H9 (cell line): ENCODE measurements at regions not wholly inside any gene's neighbourhood (a gene's known extent, or its start where the extent isn't known, plus 50 kb on each side); places are given as distances from the start of the nearest gene placed in this dataset.

ENCODE experiments used
- DNase-seq: peaks from one replicate; pipeline ENCODE4 v3.0.0-alpha.2; 2017
- H2AFZ ChIP-seq: one replicate; pipeline ENCODE4 v1.6.1; 2013; ENCODE audit warnings: mild to moderate bottlenecking, low read length, control low read depth, moderate library complexity
- H2AK5ac ChIP-seq: 2 replicates; pipeline ENCODE4 v1.6.1; 2013; ENCODE audit warnings: low read length, control low read depth, mixed read lengths; ENCODE audit not compliant: insufficient read length
- H2BK120ac ChIP-seq: one replicate; pipeline ENCODE4 v1.6.1; 2013; ENCODE audit warnings: low read depth, mild to moderate bottlenecking, low read length, control low read depth, inconsistent platforms; ENCODE audit not compliant: poor library complexity, severe bottlenecking
- H2BK12ac ChIP-seq: 2 replicates; pipeline ENCODE4 v1.6.1; 2013; ENCODE audit warnings: low read length, control low read depth, mixed read lengths, low read depth; ENCODE audit not compliant: insufficient read length
- H2BK15ac ChIP-seq: 2 replicates; pipeline ENCODE4 v1.6.1; 2013; ENCODE audit warnings: low read depth, low read length, control low read depth
- H2BK20ac ChIP-seq: one replicate; pipeline ENCODE4 v1.6.1; 2013; ENCODE audit warnings: low read depth, mild to moderate bottlenecking, low read length, control low read depth, inconsistent platforms; ENCODE audit not compliant: poor library complexity, severe bottlenecking
- H2BK5ac ChIP-seq: 2 replicates; pipeline ENCODE4 v1.6.1; 2013; ENCODE audit warnings: low read length, control low read depth, mixed read lengths; ENCODE audit not compliant: insufficient read length
- H3K14ac ChIP-seq: 2 replicates; pipeline ENCODE4 v1.6.1; 2013; ENCODE audit warnings: low read length, control low read depth; ENCODE audit not compliant: insufficient read depth
- H3K18ac ChIP-seq: 2 replicates; pipeline ENCODE4 v1.6.1; 2013; ENCODE audit warnings: low read depth, mild to moderate bottlenecking, mixed read lengths, low read length, control low read depth; ENCODE audit not compliant: insufficient read length
- H3K23ac ChIP-seq: 2 replicates; pipeline ENCODE4 v1.6.1; 2013; ENCODE audit warnings: low read length, control low read depth, mixed read lengths, low read depth; ENCODE audit not compliant: insufficient read length
- H3K23me2 ChIP-seq: 2 replicates; pipeline ENCODE4 v1.6.1; 2013; ENCODE audit warnings: low read depth, mild to moderate bottlenecking, mixed read lengths, low read length, control low read depth; ENCODE audit not compliant: insufficient read length, poor library complexity, severe bottlenecking
- H3K27ac ChIP-seq: 2 replicates; pipeline ENCODE4 v1.5.1; 2013; ENCODE audit warnings: low read length, control low read depth, mixed read lengths, low read depth; ENCODE audit not compliant: insufficient read length
- H3K27me3 ChIP-seq: 2 replicates; pipeline ENCODE4 v1.6.1; 2013; ENCODE audit warnings: low read length, control low read depth, inconsistent platforms; ENCODE audit not compliant: insufficient read depth
- H3K4ac ChIP-seq: 2 replicates; pipeline ENCODE4 v1.6.1; 2013; ENCODE audit warnings: low read depth, mild to moderate bottlenecking, control low read depth, inconsistent platforms, low read length, moderate library complexity
- H3K4me1 ChIP-seq: 2 replicates; pipeline ENCODE4 v1.6.1; 2013; ENCODE audit warnings: low read length, control low read depth, inconsistent platforms; ENCODE audit not compliant: insufficient read depth
- H3K4me2 ChIP-seq: 2 replicates; pipeline ENCODE4 v1.6.1; 2013; ENCODE audit warnings: low read length, control low read depth, mixed read lengths; ENCODE audit not compliant: insufficient read length, insufficient read depth
- H3K56ac ChIP-seq: 2 replicates; pipeline ENCODE4 v1.6.1; 2013; ENCODE audit warnings: low read depth, mild to moderate bottlenecking, mixed read lengths, low read length, control low read depth; ENCODE audit not compliant: insufficient read length
- H3K79me1 ChIP-seq: 2 replicates; pipeline ENCODE4 v1.6.1; 2013; ENCODE audit warnings: low read depth, mild to moderate bottlenecking, moderate library complexity, low read length, control low read depth, inconsistent platforms; ENCODE audit not compliant: insufficient read depth, poor library complexity, severe bottlenecking
- H3K79me2 ChIP-seq: 2 replicates; pipeline ENCODE4 v1.6.1; 2013; ENCODE audit warnings: low read length, control low read depth, inconsistent platforms; ENCODE audit not compliant: insufficient read depth
- H3K9ac ChIP-seq: 2 replicates; pipeline ENCODE4 v1.6.1; 2013; ENCODE audit warnings: low read length, control low read depth, mixed read lengths; ENCODE audit not compliant: insufficient read length; ENCODE audit errors: extremely low read depth
- H3K9me3 ChIP-seq: one replicate; pipeline ENCODE4 v1.6.1; 2013; ENCODE audit warnings: low read depth, low read length, inconsistent platforms; ENCODE audit not compliant: control insufficient read depth
- H3T11ph ChIP-seq: one replicate; pipeline ENCODE4 v1.6.1; 2013; ENCODE audit warnings: mild to moderate bottlenecking, low read length, control low read depth, inconsistent platforms
- H4K20me1 ChIP-seq: one replicate; pipeline ENCODE4 v1.6.1; 2013; ENCODE audit not compliant: control insufficient read depth, insufficient read length, insufficient read depth
- H4K5ac ChIP-seq: 2 replicates; pipeline ENCODE4 v1.6.1; 2013; ENCODE audit warnings: low read depth, mild to moderate bottlenecking, mixed read lengths, low read length, control low read depth; ENCODE audit not compliant: insufficient read length
- H4K8ac ChIP-seq: replicated peaks from 2 replicates; pipeline ENCODE4 v1.6.1; 2013; ENCODE audit warnings: low read length, control low read depth, mixed read lengths, low read depth; ENCODE audit not compliant: insufficient read length
- H4K91ac ChIP-seq: 2 replicates; pipeline ENCODE4 v1.6.1; 2013; ENCODE audit warnings: low read depth, mild to moderate bottlenecking, moderate library complexity, mixed read lengths, low read length, control low read depth; ENCODE audit not compliant: insufficient read length
- H3K27ac Mint-ChIP-seq, 3 experiments: 2 replicates in 2 of 3; 3 replicates in 1 of 3; pipeline ENCODE4 v1.8.0; 2020 to 2021; ENCODE audit warnings: mixed read lengths in 3 of 3, mild to moderate bottlenecking in 1 of 3, moderate library complexity in 1 of 3
- H3K27me3 Mint-ChIP-seq: 2 replicates; pipeline ENCODE4 v1.8.0; 2021; ENCODE audit warnings: low read depth, mild to moderate bottlenecking, moderate library complexity, mixed read lengths
- H3K36me3 Mint-ChIP-seq, 3 experiments: 2 replicates in 2 of 3; 3 replicates in 1 of 3; pipeline ENCODE4 v1.8.0; 2020 to 2021; ENCODE audit warnings: low read depth in 3 of 3, mixed read lengths in 3 of 3; ENCODE audit not compliant: insufficient read depth in 1 of 3
- H3K4me1 Mint-ChIP-seq, 2 experiments: 2 replicates each; pipeline ENCODE4 v1.8.0; 2020; ENCODE audit warnings: mixed read lengths in 2 of 2
- H3K4me3 Mint-ChIP-seq, 2 experiments: 2 replicates in 1 of 2; 3 replicates in 1 of 2; pipeline ENCODE4 v1.8.0; 2020 to 2021; ENCODE audit warnings: mild to moderate bottlenecking in 2 of 2, mixed read lengths in 2 of 2, moderate library complexity in 1 of 2
- H3K9me3 Mint-ChIP-seq, 2 experiments: 2 replicates in 1 of 2; 3 replicates in 1 of 2; pipeline ENCODE4 v1.8.0; 2020; ENCODE audit warnings: mild to moderate bottlenecking in 2 of 2, mixed read lengths in 2 of 2, moderate library complexity in 1 of 2
- CTCF ChIP-seq: fragments of 200-600 bp; sonication (generic); conservative IDR thresholded peaks from 3 replicates; pipeline ENCODE4 v1.8.0; 2021; ENCODE audit warnings: antibody characterized with exemption, mild to moderate bottlenecking
- WGBS: extraction: QIAGEN DNeasy Blood & Tissue Kit; methylation state at CpG from one replicate; pipeline ENCODE4 v1.1.7; 2013; ENCODE audit warnings: missing lambda C conversion rate, low lambda C conversion rate, mixed read lengths; ENCODE audit not compliant: insufficient read length; ENCODE audit errors: extremely low coverage; 5-methylcytosine and 5-hydroxymethylcytosine counted together

DNA sequence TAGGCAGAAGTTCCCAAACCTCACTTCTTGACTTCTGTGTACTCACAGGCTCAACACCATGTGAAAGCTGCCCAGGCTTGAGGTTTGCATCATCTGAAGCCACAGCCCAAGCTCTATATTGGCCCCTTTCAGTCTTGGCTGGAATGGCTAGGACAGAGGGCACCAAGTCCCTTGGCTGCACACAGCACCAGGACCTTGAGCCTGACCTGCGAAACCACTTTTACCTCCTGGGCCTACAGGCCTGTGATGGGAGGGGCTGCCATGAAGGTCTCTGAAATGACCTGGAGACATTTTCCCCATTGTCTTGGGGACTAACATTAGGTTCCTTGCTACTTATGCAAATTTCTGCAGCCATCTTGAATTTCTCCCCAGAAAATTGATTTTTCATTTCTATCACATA, 288.3 kb upstream of the ZC3H12C start:
- no peak overlapping the region for H2BK20ac ChIP-seq
- no peak overlapping the region for H3T11ph ChIP-seq
- no peak overlapping the region for H2AK5ac ChIP-seq
- no peak overlapping the region for H2BK15ac ChIP-seq
- no peak overlapping the region for H3K23ac ChIP-seq
- no peaks in the 10 kb centered on the region for H3K4me1 Mint-ChIP-seq
- no peak overlapping the region for H4K91ac ChIP-seq
- no peak overlapping the region for H2BK12ac ChIP-seq
- no peak for DNase-seq
- no peak overlapping the region for H2AFZ ChIP-seq
- peaks cover 0 to 2% (median 0%) of the 10 kb centered on the region in 3 experiments; a peak in 1 of 7 replicates for H3K36me3 Mint-ChIP-seq
- H3K79me2 ChIP-seq: no peaks in the 10 kb centered on the region
- H2BK120ac ChIP-seq: no peak overlapping the region
- H3K9me3 ChIP-seq: no peaks in the 10 kb centered on the region
- H3K23me2 ChIP-seq: no peaks in the 10 kb centered on the region
- H2BK5ac ChIP-seq: no peak overlapping the region
- no peaks in the 10 kb centered on the region for H3K79me1 ChIP-seq
- H3K27ac ChIP-seq: no peak overlapping the region
- no peak overlapping the region for H4K8ac ChIP-seq
- H3K27me3 ChIP-seq: no peaks in the 10 kb centered on the region
- no peak overlapping the region for H3K56ac ChIP-seq
- H3K4ac ChIP-seq: no peak overlapping the region
- no peak overlapping the region for H3K4me3 Mint-ChIP-seq
- no peak overlapping the region for H3K14ac ChIP-seq
- H3K27ac Mint-ChIP-seq: no peak overlapping the region
- no peak overlapping the region for H3K4me2 ChIP-seq
- H3K27me3 Mint-ChIP-seq: no peaks in the 10 kb centered on the region
- H3K18ac ChIP-seq: no peak overlapping the region
- H4K20me1 ChIP-seq: no peaks in the 10 kb centered on the region
- peaks cover 8 to 9% of the 10 kb centered on the region in 2 experiments; a peak in 4 of 5 replicates for H3K9me3 Mint-ChIP-seq
- no CpG with 5 or more reads among the region's 1 CpG for whole genome bisulfite sequencing
- no peak for TF ChIP-seq CTCF
- no peak overlapping the region for H4K5ac ChIP-seq
- H3K9ac ChIP-seq: no peak overlapping the region
- H3K4me1 ChIP-seq: no peaks in the 10 kb centered on the region
